ENCODE measurements at regions not wholly inside any gene's neighbourhood (a gene's known extent, or its start where the extent isn't known, plus 50 kb on each side); places are given as distances from the start of the nearest gene placed in this dataset.

DNA sequence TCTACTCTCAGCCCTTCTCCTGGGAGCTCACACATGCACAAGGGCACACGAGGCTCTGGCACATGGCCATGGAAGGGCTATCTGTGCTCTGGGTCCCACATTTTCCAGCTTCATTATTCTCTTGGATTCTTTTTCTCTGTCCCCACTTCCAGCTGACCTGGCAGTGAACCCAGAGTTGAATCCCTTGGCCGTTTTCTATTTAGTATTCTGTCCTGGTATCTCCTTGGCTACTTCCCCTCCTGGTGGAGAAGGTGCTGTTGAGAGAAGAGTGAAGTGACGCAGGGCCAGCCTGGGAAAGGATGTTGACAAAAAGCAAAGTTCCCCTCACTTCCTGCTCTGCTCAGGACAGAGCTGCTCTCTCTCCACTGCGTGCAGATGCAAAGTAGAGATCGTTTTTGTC is 303.1 kb downstream of the IRS2 start:
- peaks cover 2% of the 10 kb centered on the region; the same call in 1 of the 2 replicates for H3K27me3 ChIP-seq (replicated peaks; ENCODE audit: control insufficient read depth, insufficient read depth, low read length)
- DNase-seq (ENCODE audit: extremely low read depth, insufficient read length), result no peak
- no peak overlapping the region for H3K4me3 ChIP-seq (replicated peaks; ENCODE audit: low read depth, low read length)
- TF ChIP-seq, protein P1, sequence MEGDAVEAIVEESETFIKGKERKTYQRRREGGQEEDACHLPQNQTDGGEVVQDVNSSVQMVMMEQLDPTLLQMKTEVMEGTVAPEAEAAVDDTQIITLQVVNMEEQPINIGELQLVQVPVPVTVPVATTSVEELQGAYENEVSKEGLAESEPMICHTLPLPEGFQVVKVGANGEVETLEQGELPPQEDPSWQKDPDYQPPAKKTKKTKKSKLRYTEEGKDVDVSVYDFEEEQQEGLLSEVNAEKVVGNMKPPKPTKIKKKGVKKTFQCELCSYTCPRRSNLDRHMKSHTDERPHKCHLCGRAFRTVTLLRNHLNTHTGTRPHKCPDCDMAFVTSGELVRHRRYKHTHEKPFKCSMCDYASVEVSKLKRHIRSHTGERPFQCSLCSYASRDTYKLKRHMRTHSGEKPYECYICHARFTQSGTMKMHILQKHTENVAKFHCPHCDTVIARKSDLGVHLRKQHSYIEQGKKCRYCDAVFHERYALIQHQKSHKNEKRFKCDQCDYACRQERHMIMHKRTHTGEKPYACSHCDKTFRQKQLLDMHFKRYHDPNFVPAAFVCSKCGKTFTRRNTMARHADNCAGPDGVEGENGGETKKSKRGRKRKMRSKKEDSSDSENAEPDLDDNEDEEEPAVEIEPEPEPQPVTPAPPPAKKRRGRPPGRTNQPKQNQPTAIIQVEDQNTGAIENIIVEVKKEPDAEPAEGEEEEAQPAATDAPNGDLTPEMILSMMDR (IDR thresholded peaks at IDR 0.05; ENCODE audit: insufficient read depth, low read length, poor library complexity, severe bottlenecking), result no peak
- no peaks in the 10 kb centered on the region for H3K36me3 ChIP-seq (ENCODE audit: control insufficient read depth, insufficient read depth, low read length)

DNA sequence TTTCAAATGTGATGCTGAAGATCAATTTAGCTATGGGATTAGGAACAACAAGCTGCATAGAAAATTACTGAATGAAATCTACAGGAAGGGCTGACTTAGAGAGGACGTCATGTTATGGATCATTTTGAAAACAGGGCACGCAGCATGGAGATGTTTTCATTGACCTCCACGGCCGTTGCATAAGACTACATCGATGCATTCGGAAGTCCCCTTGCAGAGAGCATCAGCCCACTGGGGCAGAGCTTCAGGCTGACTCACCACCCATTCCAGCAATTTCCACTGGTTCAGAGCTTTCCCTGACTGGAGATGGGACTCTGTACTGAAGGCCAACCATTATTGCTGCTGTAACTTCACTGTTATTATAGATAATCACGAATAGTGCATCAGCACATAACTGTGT is 305.3 kb downstream of the IRS2 start:
- no peak for DNase-seq (ENCODE audit: extremely low read depth, insufficient read length)
- Histone ChIP-seq H3K4me3 (replicated peaks; ENCODE audit: low read depth, low read length) (no peak overlapping the region), H3K27me3 (replicated peaks; ENCODE audit: control insufficient read depth, insufficient read depth, low read length) (peaks cover 2% of the 10 kb centered on the region; the same call in 1 of the 2 replicates), H3K36me3 (ENCODE audit: control insufficient read depth, insufficient read depth, low read length) (no peaks in the 10 kb centered on the region)
- TF ChIP-seq, protein P1 (IDR thresholded peaks at IDR 0.05; ENCODE audit: insufficient read depth, low read length, poor library complexity, severe bottlenecking), result no peak

DNA sequence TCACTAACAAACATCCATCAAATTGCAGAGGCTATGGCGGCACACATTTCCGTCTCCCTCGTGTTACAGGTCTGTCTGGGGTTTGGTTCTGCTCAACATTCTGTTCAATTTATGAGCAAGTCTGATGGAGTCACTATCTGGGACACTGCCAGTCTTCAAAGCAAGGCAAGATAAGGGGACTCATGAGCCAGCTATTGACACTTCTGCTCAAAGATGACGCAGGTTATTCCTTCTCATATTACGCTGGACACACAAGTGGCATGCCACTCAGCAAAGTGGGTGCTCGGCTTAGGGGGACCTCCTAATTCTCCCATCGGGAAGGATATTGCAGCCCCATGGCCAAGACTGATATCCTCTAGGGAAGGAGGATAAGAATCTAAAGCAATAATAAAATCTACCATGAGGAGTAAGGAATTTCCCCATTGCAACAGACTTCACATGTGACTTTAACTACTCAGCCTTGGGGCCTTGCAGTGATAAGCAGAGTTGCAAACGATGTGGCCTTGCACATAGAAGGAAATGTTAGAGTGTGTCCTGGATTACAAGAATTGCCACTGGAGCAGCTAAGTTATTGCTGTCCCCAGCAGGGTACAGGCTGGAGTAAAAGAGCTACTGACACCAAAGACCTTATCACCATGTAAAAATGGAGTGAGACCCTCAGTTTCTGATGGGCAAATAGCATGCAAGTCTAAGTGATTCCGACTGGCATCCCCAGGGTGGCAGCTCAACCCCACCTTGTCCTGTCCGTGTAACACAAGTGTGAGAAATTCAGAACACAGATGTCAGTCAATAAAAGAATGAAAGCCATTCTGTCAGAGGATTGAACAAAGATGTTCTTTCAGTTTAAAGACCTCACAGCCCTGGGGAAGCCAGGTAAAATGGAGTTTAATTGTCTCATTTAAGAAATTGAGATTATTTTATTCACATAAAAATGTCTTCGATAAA is 306.1 kb downstream of the IRS2 start:
- TF ChIP-seq, protein P1 (IDR thresholded peaks at IDR 0.05; ENCODE audit: insufficient read depth, low read length, poor library complexity, severe bottlenecking), result no peak
- no peaks in the 10 kb centered on the region for H3K36me3 ChIP-seq (ENCODE audit: control insufficient read depth, insufficient read depth, low read length)
- H3K27me3 ChIP-seq (replicated peaks; ENCODE audit: control insufficient read depth, insufficient read depth, low read length), result peaks cover 2% of the 10 kb centered on the region; the same call in 1 of the 2 replicates
- no peak for DNase-seq (ENCODE audit: extremely low read depth, insufficient read length)
- H3K4me3 ChIP-seq (replicated peaks; ENCODE audit: low read depth, low read length), result no peak overlapping the region

DNA sequence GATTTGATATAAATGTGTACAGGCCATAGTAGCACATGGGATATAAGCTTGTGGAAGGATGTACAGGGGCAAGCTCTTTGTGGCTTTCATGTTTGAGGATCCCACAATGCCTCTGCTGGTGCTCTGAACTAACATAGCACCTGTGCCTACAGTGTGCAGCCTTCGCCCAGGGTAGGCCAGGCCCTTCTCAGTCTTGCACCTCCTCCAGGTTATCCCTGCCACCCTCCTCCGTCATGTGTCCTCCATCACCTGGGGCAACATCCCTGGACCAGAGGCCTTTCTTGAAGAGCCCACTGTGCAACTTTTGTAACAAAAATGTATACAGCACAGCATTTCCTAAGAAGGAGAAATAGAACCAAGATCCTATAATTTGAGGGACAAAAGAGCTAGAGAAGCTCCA is 306.8 kb downstream of the IRS2 start:
- DNase-seq (ENCODE audit: extremely low read depth, insufficient read length), result no peak
- Histone ChIP-seq H3K4me3 (replicated peaks; ENCODE audit: low read depth, low read length) (no peak overlapping the region), H3K27me3 (replicated peaks; ENCODE audit: control insufficient read depth, insufficient read depth, low read length) (peaks cover 2% of the 10 kb centered on the region; the same call in 1 of the 2 replicates), H3K36me3 (ENCODE audit: control insufficient read depth, insufficient read depth, low read length) (no peaks in the 10 kb centered on the region)
- TF ChIP-seq, protein P1 (IDR thresholded peaks at IDR 0.05; ENCODE audit: insufficient read depth, low read length, poor library complexity, severe bottlenecking), result no peak

DNA sequence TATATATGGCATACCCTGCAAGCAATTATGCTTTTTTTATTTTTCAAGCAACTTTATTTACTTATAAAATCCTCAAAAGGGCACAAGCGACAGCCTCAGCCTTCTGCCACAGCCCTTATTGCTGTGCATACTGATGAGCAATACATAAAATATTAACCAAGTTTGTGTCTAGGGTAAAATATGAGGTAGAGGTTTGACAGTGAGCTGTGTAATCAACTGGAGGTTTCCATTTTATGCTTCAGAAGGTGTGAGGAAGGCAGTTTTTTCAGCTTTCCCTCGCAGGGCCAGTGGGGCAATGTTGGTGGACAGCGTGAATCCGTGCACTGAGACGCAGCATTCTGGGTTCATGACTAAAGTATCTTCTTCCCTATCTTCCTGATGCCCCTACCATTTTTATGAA is 310.4 kb downstream of the IRS2 start:
- DNase-seq (ENCODE audit: extremely low read depth, insufficient read length), result no peak
- TF ChIP-seq, protein P1 (IDR thresholded peaks at IDR 0.05; ENCODE audit: insufficient read depth, low read length, poor library complexity, severe bottlenecking), result no peak
- H3K36me3 ChIP-seq (ENCODE audit: control insufficient read depth, insufficient read depth, low read length), result no peaks in the 10 kb centered on the region
- no peak overlapping the region for H3K4me3 ChIP-seq (replicated peaks; ENCODE audit: low read depth, low read length)
- H3K27me3 ChIP-seq (replicated peaks; ENCODE audit: control insufficient read depth, insufficient read depth, low read length), result no peaks in the 10 kb centered on the region
